PC-3 (cell line): ENCODE measurements at regions not wholly inside any gene's neighbourhood (a gene's known extent, or its start where the extent isn't known, plus 50 kb on each side); places are given as distances from the start of the nearest gene placed in this dataset.

Experiments
- EZH2 ChIP-seq: fragments of 300-600 bp; sonication (generic); IDR thresholded peaks from one replicate; pipeline ENCODE4 v1.6.1; 2017; ENCODE audit warnings: antibody characterized with exemption, mild to moderate bottlenecking, low read length; ENCODE audit not compliant: unreplicated experiment
- EZH2phosphoT487 ChIP-seq: fragments of 300-600 bp; sonication (generic); IDR thresholded peaks from 2 replicates; pipeline ENCODE4 v1.6.1; 2018; ENCODE audit warnings: mild to moderate bottlenecking, antibody characterized with exemption, low read length, borderline replicate concordance
- TF ChIP-seq, protein P1 (sequence below): fragments of 300-600 bp; sonication (generic); conservative IDR thresholded peaks from 2 replicates; pipeline ENCODE4 v1.5.1; 2017; ENCODE audit warnings: antibody characterized with exemption, low read depth, mild to moderate bottlenecking, low read length

DNA sequence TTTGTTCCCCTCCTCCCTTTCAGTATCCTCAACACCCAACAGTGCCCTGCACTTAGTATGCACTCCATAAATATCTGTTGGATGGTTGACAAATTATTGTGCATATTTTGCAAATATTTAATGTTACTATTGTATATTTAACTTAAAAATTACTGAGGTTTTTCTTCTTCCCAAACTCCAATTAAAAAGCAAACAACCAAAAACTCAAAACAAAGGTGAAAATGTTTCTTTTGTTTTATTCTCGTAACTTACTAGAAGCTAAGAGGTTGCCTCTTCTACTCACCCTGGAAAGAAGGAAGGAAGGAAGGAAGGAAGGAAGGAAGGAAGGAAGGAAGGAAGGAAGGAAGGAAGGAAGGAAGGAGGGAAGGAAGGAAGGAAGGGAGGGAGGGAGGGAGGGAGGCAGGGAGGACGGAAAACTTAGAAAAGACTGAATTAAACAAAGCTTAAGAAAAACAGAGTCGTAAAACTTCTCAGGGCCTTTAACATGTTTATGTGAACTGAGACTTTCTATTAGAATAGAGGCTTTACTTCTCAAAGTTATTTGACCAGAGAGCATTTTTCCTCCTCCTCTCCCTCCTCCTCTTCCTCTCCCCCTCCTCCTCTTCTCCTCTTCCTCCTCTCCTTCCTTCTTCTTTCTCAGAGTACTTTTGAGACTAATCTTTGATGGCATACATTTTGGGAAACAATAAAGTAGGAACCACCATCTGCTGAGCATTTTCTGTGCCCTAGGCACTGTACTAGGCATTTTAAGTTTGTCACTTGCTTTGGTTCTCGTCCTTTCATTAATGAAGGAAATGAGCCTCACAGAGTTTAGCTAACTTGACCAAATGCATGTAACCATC lies 396.6 kb upstream of the WWC1 start:
- TF ChIP-seq, protein P1, sequence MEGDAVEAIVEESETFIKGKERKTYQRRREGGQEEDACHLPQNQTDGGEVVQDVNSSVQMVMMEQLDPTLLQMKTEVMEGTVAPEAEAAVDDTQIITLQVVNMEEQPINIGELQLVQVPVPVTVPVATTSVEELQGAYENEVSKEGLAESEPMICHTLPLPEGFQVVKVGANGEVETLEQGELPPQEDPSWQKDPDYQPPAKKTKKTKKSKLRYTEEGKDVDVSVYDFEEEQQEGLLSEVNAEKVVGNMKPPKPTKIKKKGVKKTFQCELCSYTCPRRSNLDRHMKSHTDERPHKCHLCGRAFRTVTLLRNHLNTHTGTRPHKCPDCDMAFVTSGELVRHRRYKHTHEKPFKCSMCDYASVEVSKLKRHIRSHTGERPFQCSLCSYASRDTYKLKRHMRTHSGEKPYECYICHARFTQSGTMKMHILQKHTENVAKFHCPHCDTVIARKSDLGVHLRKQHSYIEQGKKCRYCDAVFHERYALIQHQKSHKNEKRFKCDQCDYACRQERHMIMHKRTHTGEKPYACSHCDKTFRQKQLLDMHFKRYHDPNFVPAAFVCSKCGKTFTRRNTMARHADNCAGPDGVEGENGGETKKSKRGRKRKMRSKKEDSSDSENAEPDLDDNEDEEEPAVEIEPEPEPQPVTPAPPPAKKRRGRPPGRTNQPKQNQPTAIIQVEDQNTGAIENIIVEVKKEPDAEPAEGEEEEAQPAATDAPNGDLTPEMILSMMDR = no peak
- TF ChIP-seq EZH2phosphoT487 (no peak), EZH2 (no peak)
